Brain microvascular endothelial cell (primary cell): ENCODE measurements at regions not wholly inside any gene's neighbourhood (a gene's known extent, or its start where the extent isn't known, plus 50 kb on each side); places are given as distances from the start of the nearest gene placed in this dataset.

Experiments
- DNase-seq: peaks from one replicate; pipeline ENCODE4 v3.0.0-alpha.2; 2020
- H3K27ac ChIP-seq: fragments of 250-450 bp; sonication (Bioruptor Pico); 2 replicates; pipeline ENCODE4 v1.5.1; 2020; ENCODE audit warnings: mild to moderate bottlenecking, moderate library complexity
- H3K27me3 ChIP-seq: fragments of 250-450 bp; sonication (Bioruptor Pico); replicated peaks from 2 replicates; pipeline ENCODE4 v1.5.1; 2020; ENCODE audit warnings: mild to moderate bottlenecking
- H3K36me3 ChIP-seq: fragments of 250-450 bp; sonication (Bioruptor Pico); replicated peaks from 2 replicates; pipeline ENCODE4 v1.5.1; 2020; ENCODE audit warnings: mild to moderate bottlenecking
- H3K4me3 ChIP-seq: 2 replicates; pipeline ENCODE4 v1.5.1; 2011; ENCODE audit warnings: low read depth, mild to moderate bottlenecking, control low read depth, low read length, moderate library complexity
- CTCF ChIP-seq: IDR thresholded peaks from 2 replicates; pipeline ENCODE4 v1.5.1; 2011; ENCODE audit warnings: low read depth, mild to moderate bottlenecking, moderate library complexity, low read length, control low read depth, inconsistent platforms; ENCODE audit errors: missing control alignments
- in situ Hi-C: cut with HindIII; loops from 2 replicates; pipeline ENCODE4 v1.10.0; 2017; ENCODE audit warnings: low sequenced_read_pairs, low pct_ligation_motif_present

- in situ Hi-C loops: no loop called here
- no peaks in the 10 kb centered on the region for H3K27me3 ChIP-seq
- H3K27ac ChIP-seq: no peak overlapping the region
- no peaks in the 10 kb centered on the region for H3K36me3 ChIP-seq
- DNase-seq: no peak
- no peak for TF ChIP-seq CTCF
- no peak overlapping the region for H3K4me3 ChIP-seq
These were observed 245.4 kb upstream of the SLITRK1 start for GRCh38 chr13:84127597-84128128.

GRCh38 chr13:84126671-84127171 lies 244.4 kb upstream of the SLITRK1 start:
- Histone ChIP-seq H3K36me3 (no peaks in the 10 kb centered on the region), H3K27ac (no peak overlapping the region), H3K27me3 (no peaks in the 10 kb centered on the region), H3K4me3 (no peak overlapping the region)
- DNase-seq: peak; percentile 4
- no peak for TF ChIP-seq CTCF
- in situ Hi-C loops: no loop called here

- Histone ChIP-seq H3K36me3 (no peaks in the 10 kb centered on the region), H3K4me3 (no peak overlapping the region), H3K27me3 (no peaks in the 10 kb centered on the region), H3K27ac (no peak overlapping the region)
- in situ Hi-C loops: no loop called here
- no peak for TF ChIP-seq CTCF
- DNase-seq: peak; percentile 6
These were observed 239.2 kb upstream of the SLITRK1 start for GRCh38 chr13:84121456-84121855.

- in situ Hi-C loops: no loop called here
- TF ChIP-seq CTCF: no peak
- H3K4me3 ChIP-seq: no peak overlapping the region
- no peak overlapping the region for H3K27ac ChIP-seq
- no peaks in the 10 kb centered on the region for H3K27me3 ChIP-seq
- H3K36me3 ChIP-seq: no peaks in the 10 kb centered on the region
- no peak for DNase-seq
These were observed 236.7 kb upstream of the SLITRK1 start for GRCh38 chr13:84118839-84119409.

- H3K36me3 ChIP-seq: no peaks in the 10 kb centered on the region
- H3K27me3 ChIP-seq: no peaks in the 10 kb centered on the region
- DNase-seq: no peak
- in situ Hi-C loops: no loop called here
- no peak overlapping the region for H3K4me3 ChIP-seq
- no peak for TF ChIP-seq CTCF
- no peak overlapping the region for H3K27ac ChIP-seq
These were observed 216.0 kb upstream of the SLITRK1 start for GRCh38 chr13:84098273-84098672.

- in situ Hi-C loops: no loop called here
- TF ChIP-seq CTCF: no peak
- H3K27me3 ChIP-seq: no peaks in the 10 kb centered on the region
- no peak overlapping the region for H3K4me3 ChIP-seq
- DNase-seq: no peak
- H3K27ac ChIP-seq: no peak overlapping the region
- H3K36me3 ChIP-seq: no peaks in the 10 kb centered on the region
These were observed 214.9 kb upstream of the SLITRK1 start for GRCh38 chr13:84097148-84097547.
